MM.1S (cell line): ENCODE measurements at regions not wholly inside any gene's neighbourhood (a gene's known extent, or its start where the extent isn't known, plus 50 kb on each side); places are given as distances from the start of the nearest gene placed in this dataset.

Experiments
- DNase-seq: peaks from one replicate; pipeline ENCODE4 v3.0.0-alpha.2; 2015
- H2AFZ ChIP-seq: fragments of 300-600 bp; sonication (generic); 2 replicates; pipeline ENCODE4 v1.6.0; 2016; ENCODE audit warnings: antibody characterized with exemption, low read length
- H3F3A ChIP-seq: fragments of 300-600 bp; sonication (generic); 2 replicates; pipeline ENCODE4 v1.6.1; 2016; ENCODE audit warnings: mild to moderate bottlenecking, antibody characterized with exemption, low read length, moderate library complexity, mixed read lengths; ENCODE audit not compliant: insufficient read depth
- H3K27ac ChIP-seq: fragments of 300-600 bp; sonication (generic); 2 replicates; pipeline ENCODE4 v1.5.1; 2016; ENCODE audit warnings: mild to moderate bottlenecking, low read length
- H3K27me3 ChIP-seq: fragments of 300-600 bp; sonication (generic); replicated peaks from 2 replicates; pipeline ENCODE4 v1.6.0; 2016; ENCODE audit warnings: low read length; ENCODE audit not compliant: insufficient read depth
- H3K36me3 ChIP-seq: fragments of 300-600 bp; sonication (generic); replicated peaks from 2 replicates; pipeline ENCODE4 v1.6.1; 2016; ENCODE audit warnings: mild to moderate bottlenecking, low read length, mixed read lengths; ENCODE audit not compliant: insufficient read depth
- H3K4me1 ChIP-seq: fragments of 300-600 bp; sonication (generic); 2 replicates; pipeline ENCODE4 v1.6.1; 2016; ENCODE audit warnings: low read length, mixed read lengths
- H3K4me2 ChIP-seq: fragments of 300-600 bp; sonication (generic); 2 replicates; pipeline ENCODE4 v1.6.0; 2016; ENCODE audit warnings: low read depth, low read length
- H3K4me3 ChIP-seq: fragments of 300-600 bp; sonication (generic); 2 replicates; pipeline ENCODE4 v1.5.1; 2016; ENCODE audit warnings: low read length, mixed read lengths
- H3K79me2 ChIP-seq: fragments of 300-600 bp; sonication (generic); 2 replicates; pipeline ENCODE4 v1.6.1; 2016; ENCODE audit warnings: mixed run types, low read length, mixed read lengths
- H3K9ac ChIP-seq: fragments of 300-600 bp; sonication (generic); 2 replicates; pipeline ENCODE4 v1.6.1; 2016; ENCODE audit warnings: low read length, mixed read lengths
- H3K9me2 ChIP-seq: fragments of 300-600 bp; sonication (generic); replicated peaks from 2 replicates; pipeline ENCODE4 v1.6.1; 2016; ENCODE audit warnings: mild to moderate bottlenecking, low read length, mixed read lengths; ENCODE audit not compliant: insufficient read depth
- H3K9me3 ChIP-seq: fragments of 300-600 bp; sonication (generic); replicated peaks from 2 replicates; pipeline ENCODE4 v1.6.1; 2016; ENCODE audit warnings: mild to moderate bottlenecking, low read length, mixed read lengths; ENCODE audit not compliant: insufficient read depth
- H4K20me1 ChIP-seq: fragments of 300-600 bp; sonication (generic); 2 replicates; pipeline ENCODE4 v1.6.1; 2016; ENCODE audit warnings: mild to moderate bottlenecking, low read length, moderate library complexity, mixed read lengths; ENCODE audit not compliant: insufficient read depth
- CTCF ChIP-seq: fragments of 300-600 bp; sonication (generic); IDR thresholded peaks from 2 replicates; pipeline ENCODE4 v1.5.1; 2016; ENCODE audit warnings: antibody characterized with exemption, low read length, mixed read lengths
- EZH2 ChIP-seq: fragments of 300-600 bp; sonication (generic); optimal IDR thresholded peaks from 2 replicates; pipeline ENCODE3; 2017; ENCODE audit warnings: low read depth, mild to moderate bottlenecking, antibody characterized with exemption, low read length, mixed read lengths
- EZH2phosphoT487 ChIP-seq: fragments of 300-600 bp; sonication (generic); IDR thresholded peaks from 2 replicates; pipeline ENCODE4 v1.6.1; 2018; ENCODE audit warnings: antibody characterized with exemption, low read length

GRCh38 chr13:55560331-55560730 is 1580.4 kb upstream of the PRR20A start:
- H3K9me2 ChIP-seq = no peaks in the 10 kb centered on the region
- H3K9me3 ChIP-seq = no peaks in the 10 kb centered on the region
- H3K4me3 ChIP-seq = no peak overlapping the region
- no peaks in the 10 kb centered on the region for H3K27me3 ChIP-seq
- H3K9ac ChIP-seq = no peak overlapping the region
- H3K4me1 ChIP-seq = no peaks in the 10 kb centered on the region
- no peaks in the 10 kb centered on the region for H3K36me3 ChIP-seq
- TF ChIP-seq CTCF = no peak
- no peak for TF ChIP-seq EZH2
- no peak for TF ChIP-seq EZH2phosphoT487
- no peaks in the 10 kb centered on the region for H3K79me2 ChIP-seq
- no peak overlapping the region for H2AFZ ChIP-seq
- H4K20me1 ChIP-seq = no peaks in the 10 kb centered on the region
- no peak overlapping the region for H3K27ac ChIP-seq
- H3F3A ChIP-seq = no peaks in the 10 kb centered on the region
- no peak for DNase-seq
- H3K4me2 ChIP-seq = no peak overlapping the region

- Histone ChIP-seq H3K9ac (no peak overlapping the region), H3K4me1 (no peaks in the 10 kb centered on the region), H4K20me1 (no peaks in the 10 kb centered on the region), H3K79me2 (no peaks in the 10 kb centered on the region), H3K27me3 (no peaks in the 10 kb centered on the region), H3K9me2 (no peaks in the 10 kb centered on the region), H3K4me2 (no peak overlapping the region), H3F3A (no peaks in the 10 kb centered on the region), H3K9me3 (no peaks in the 10 kb centered on the region), H2AFZ (no peak overlapping the region), H3K4me3 (no peak overlapping the region), H3K36me3 (no peaks in the 10 kb centered on the region), H3K27ac (no peak overlapping the region)
- DNase-seq = no peak
- TF ChIP-seq CTCF (no peak), EZH2phosphoT487 (no peak), EZH2 (no peak)
Observed at GRCh38 chr13:55563267-55563666, 1577.5 kb upstream of the PRR20A start.

GRCh38 chr13:55566334-55566733 is 1574.4 kb upstream of the PRR20A start:
- Histone ChIP-seq H3K9me3 (no peaks in the 10 kb centered on the region), H3K4me3 (no peak overlapping the region), H2AFZ (no peak overlapping the region), H3K4me2 (no peak overlapping the region), H3K4me1 (no peaks in the 10 kb centered on the region), H3K9me2 (no peaks in the 10 kb centered on the region), H3K27me3 (no peaks in the 10 kb centered on the region), H4K20me1 (no peaks in the 10 kb centered on the region), H3K27ac (no peak overlapping the region), H3F3A (no peaks in the 10 kb centered on the region), H3K36me3 (no peaks in the 10 kb centered on the region), H3K9ac (no peak overlapping the region), H3K79me2 (no peaks in the 10 kb centered on the region)
- no peak for TF ChIP-seq EZH2phosphoT487
- peak; percentile 33 for DNase-seq

- no peak for DNase-seq
- Histone ChIP-seq H2AFZ (no peak overlapping the region), H3K9me2 (no peaks in the 10 kb centered on the region), H3K9me3 (no peaks in the 10 kb centered on the region), H3K27me3 (no peaks in the 10 kb centered on the region), H3K79me2 (no peaks in the 10 kb centered on the region), H3F3A (no peaks in the 10 kb centered on the region), H3K4me1 (no peaks in the 10 kb centered on the region), H3K4me2 (no peak overlapping the region), H3K4me3 (no peak overlapping the region), H3K9ac (no peak overlapping the region), H3K27ac (no peak overlapping the region), H3K36me3 (no peaks in the 10 kb centered on the region), H4K20me1 (no peaks in the 10 kb centered on the region)
- no peak for TF ChIP-seq CTCF
- no peak for TF ChIP-seq EZH2phosphoT487
- no peak for TF ChIP-seq EZH2
Observed at GRCh38 chr13:55566779-55567178, 1573.9 kb upstream of the PRR20A start.
